ENCODE measurements at regions not wholly inside any gene's neighbourhood (a gene's known extent, or its start where the extent isn't known, plus 50 kb on each side); places are given as distances from the start of the nearest gene placed in this dataset.

DNA sequence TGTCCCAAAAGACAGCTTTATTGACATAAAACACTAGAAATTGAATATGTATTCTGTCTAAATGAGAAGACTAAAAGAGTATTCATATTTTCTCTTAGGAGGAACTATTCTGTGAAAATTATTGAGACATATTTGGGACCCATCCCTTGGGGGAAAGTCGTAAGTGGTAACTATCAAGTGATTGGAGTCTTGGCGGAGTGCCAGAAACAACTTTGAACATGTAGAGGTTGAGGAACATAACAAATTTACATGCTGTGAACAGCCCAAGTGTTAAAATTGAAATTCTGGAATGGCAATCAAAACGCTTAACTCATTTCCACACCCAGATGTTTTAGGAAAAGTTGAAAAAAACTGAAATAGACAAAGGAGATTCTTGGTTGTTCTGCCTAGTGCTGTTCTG is 1034.6 kb downstream of the NSUN3 start:
- H3K27ac ChIP-seq (ENCODE audit: extremely low read depth, low read depth, low read length), result no peak overlapping the region
- CTCF ChIA-PET, result no interaction called here

DNA sequence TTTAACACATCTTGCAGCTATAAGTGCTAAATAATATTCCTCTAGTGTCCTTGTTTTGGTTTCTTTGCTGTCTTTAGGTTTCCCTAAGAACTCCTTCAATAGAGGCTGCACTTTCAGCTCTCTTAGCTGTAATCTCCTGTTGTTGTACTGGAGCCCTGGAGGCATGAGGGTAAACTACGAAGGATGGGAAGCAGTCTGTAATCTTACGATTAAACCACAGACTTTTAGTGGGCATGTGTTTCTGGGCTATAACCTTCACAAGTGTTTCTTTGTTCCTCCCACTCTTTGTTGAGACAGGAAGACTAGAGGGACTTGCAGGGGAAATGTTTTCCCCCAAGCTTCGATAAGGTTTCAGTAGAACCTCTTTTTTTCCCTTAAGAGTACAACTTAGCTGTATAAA is 1058.1 kb downstream of the NSUN3 start:
- POLR2A ChIA-PET, result no interaction called here
- TF ChIP-seq ZBTB20 (tag by site-specific recombination; IDR thresholded peaks at IDR 0.05) (no peak), ZNF391 (tag by site-specific recombination; IDR thresholded peaks at IDR 0.05; ENCODE audit: borderline replicate concordance, low read depth) (no peak), SP7 (tag by site-specific recombination; IDR thresholded peaks at IDR 0.05) (no peak), ZFP69B (tag by site-specific recombination; IDR thresholded peaks at IDR 0.05) (no peak), ZBTB26 (tag by site-specific recombination; optimal IDR thresholded peaks at IDR 0.05) (no peak), SETDB1 (IDR thresholded peaks at IDR 0.05; ENCODE audit: insufficient read length, low read length) (no peak)
- TF ChIP-seq, protein P1, sequence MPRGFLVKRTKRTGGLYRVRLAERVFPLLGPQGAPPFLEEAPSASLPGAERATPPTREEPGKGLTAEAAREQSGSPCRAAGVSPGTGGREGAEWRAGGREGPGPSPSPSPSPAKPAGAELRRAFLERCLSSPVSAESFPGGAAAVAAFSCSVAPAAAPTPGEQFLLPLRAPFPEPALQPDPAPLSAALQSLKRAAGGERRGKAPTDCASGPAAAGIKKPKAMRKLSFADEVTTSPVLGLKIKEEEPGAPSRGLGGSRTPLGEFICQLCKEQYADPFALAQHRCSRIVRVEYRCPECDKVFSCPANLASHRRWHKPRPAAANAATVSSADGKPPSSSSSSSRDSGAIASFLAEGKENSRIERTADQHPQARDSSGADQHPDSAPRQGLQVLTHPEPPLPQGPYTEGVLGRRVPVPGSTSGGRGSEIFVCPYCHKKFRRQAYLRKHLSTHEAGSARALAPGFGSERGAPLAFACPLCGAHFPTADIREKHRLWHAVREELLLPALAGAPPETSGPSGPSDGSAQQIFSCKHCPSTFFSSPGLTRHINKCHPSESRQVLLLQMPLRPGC (tag by site-specific recombination; IDR thresholded peaks at IDR 0.05), result no peak
- H3K4me1 ChIP-seq (ENCODE audit: control insufficient read depth, insufficient read depth, low read length), result no peaks in the 10 kb centered on the region

More for the DNA sequence above, 1034.6 kb downstream of the NSUN3 start:
- Histone ChIP-seq H3K4me1 (ENCODE audit: control insufficient read depth, insufficient read depth, low read length) (no peaks in the 10 kb centered on the region), H3K4me3 (ENCODE audit: low read depth, low read length) (no peak overlapping the region), H3K9me3 (ENCODE audit: control insufficient read depth, insufficient read depth, low read depth, low read length) (no peaks in the 10 kb centered on the region), H3K36me3 (ENCODE audit: control insufficient read depth in 2 of 2, insufficient read depth in 1 of 2, low read length in 2 of 2) (no peaks in the 10 kb centered on the region)
- TF ChIP-seq YY1 (tag by site-specific recombination; IDR thresholded peaks at IDR 0.05) (no peak), ZNF132 (tag by site-specific recombination; IDR thresholded peaks at IDR 0.05; ENCODE audit: borderline replicate concordance) (no peak), ZNF302 (tag by site-specific recombination; IDR thresholded peaks at IDR 0.05; ENCODE audit: low read depth) (no peak), SCRT2 (tag by site-specific recombination; IDR thresholded peaks at IDR 0.05) (no peak), MEIS1 (CRISPR knock-in tag; IDR thresholded peaks at IDR 0.05; ENCODE audit: borderline replicate concordance) (no peak), KLF1 (tag by site-specific recombination; IDR thresholded peaks at IDR 0.05) (no peak), SALL2 (tag by site-specific recombination; IDR thresholded peaks at IDR 0.05; ENCODE audit: borderline replicate concordance) (no peak), ZNF610 (tag by site-specific recombination; IDR thresholded peaks at IDR 0.05; ENCODE audit: borderline replicate concordance) (no peak), PATZ1 (tag by site-specific recombination; IDR thresholded peaks at IDR 0.05) (no peak), ZNF324 (tag by site-specific recombination; IDR thresholded peaks at IDR 0.05) (no peak), ZNF623 (tag by site-specific recombination; IDR thresholded peaks at IDR 0.05) (no peak)
- POLR2A ChIA-PET, result no interaction called here

DNA sequence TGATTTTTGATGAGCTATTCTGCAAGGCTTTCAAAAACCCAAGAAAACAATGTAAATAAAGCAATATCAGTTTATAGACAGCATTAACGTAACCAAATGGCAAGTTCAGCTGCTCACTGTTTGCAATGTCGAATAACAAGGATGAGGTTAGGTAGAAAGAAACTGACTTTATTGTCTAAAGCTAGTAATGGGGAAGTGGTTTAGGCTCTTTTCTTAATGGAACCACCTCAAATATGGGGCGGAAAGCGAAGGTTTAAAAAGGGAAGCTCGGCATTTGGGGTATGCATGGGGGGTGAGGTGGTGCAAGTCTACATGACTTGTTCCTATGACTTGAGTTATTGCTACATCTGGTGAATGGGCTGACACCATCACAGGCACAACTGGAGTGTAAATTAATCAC is 1060.2 kb downstream of the NSUN3 start:
- no peak overlapping the region for H3K27ac ChIP-seq (ENCODE audit: extremely low read depth, low read depth, low read length)
- no peak overlapping the region for H3K4me3 ChIP-seq (ENCODE audit: low read depth, low read length)
- no peaks in the 10 kb centered on the region for H3K4me1 ChIP-seq (ENCODE audit: control insufficient read depth, insufficient read depth, low read length)
- H3K9me3 ChIP-seq (ENCODE audit: control insufficient read depth, insufficient read depth, low read depth, low read length), result no peaks in the 10 kb centered on the region
- TF ChIP-seq KLF9 (tag by site-specific recombination; IDR thresholded peaks at IDR 0.05; ENCODE audit: low read depth) (no peak), MYNN (tag by site-specific recombination; IDR thresholded peaks at IDR 0.05; ENCODE audit: borderline replicate concordance) (no peak), ZNF155 (tag by site-specific recombination; IDR thresholded peaks at IDR 0.05) (no peak), HOXC10 (CRISPR knock-in tag; IDR thresholded peaks at IDR 0.05) (no peak), ZNF792 (tag by site-specific recombination; IDR thresholded peaks at IDR 0.05) (no peak), ZNF660 (tag by site-specific recombination; IDR thresholded peaks at IDR 0.05) (no peak), ZIC2 (tag by site-specific recombination; IDR thresholded peaks at IDR 0.05) (no peak), HOXA7 (CRISPR knock-in tag; IDR thresholded peaks at IDR 0.05; ENCODE audit: borderline replicate concordance) (no peak), ZNF701 (tag by site-specific recombination; IDR thresholded peaks at IDR 0.05) (no peak), ZSCAN18 (tag by site-specific recombination; IDR thresholded peaks at IDR 0.05) (no peak)
- no peaks in the 10 kb centered on the region for H3K36me3 ChIP-seq (ENCODE audit: control insufficient read depth in 2 of 2, insufficient read depth in 1 of 2, low read length in 2 of 2)
- POLR2A ChIA-PET, result no interaction called here
- CTCF ChIA-PET, result no interaction called here

More for the DNA sequence above, 1058.1 kb downstream of the NSUN3 start:
- CTCF ChIA-PET, result interaction anchor here (0.6 kb wide), 1 partner anchor 1778 kb away, joined by 3 read pairs; no protein-coding TSS in a partner anchor
- H3K9me3 ChIP-seq (ENCODE audit: control insufficient read depth, insufficient read depth, low read depth, low read length), result no peaks in the 10 kb centered on the region
- H3K4me3 ChIP-seq (ENCODE audit: low read depth, low read length), result no peak overlapping the region
- H3K36me3 ChIP-seq (ENCODE audit: control insufficient read depth in 2 of 2, insufficient read depth in 1 of 2, low read length in 2 of 2), result no peaks in the 10 kb centered on the region
- no peak overlapping the region for H3K27ac ChIP-seq (ENCODE audit: extremely low read depth, low read depth, low read length)

Data from HEK293 (cell line).